ENCODE measurements at regions not wholly inside any gene's neighbourhood (a gene's known extent, or its start where the extent isn't known, plus 50 kb on each side); places are given as distances from the start of the nearest gene placed in this dataset.

DNA sequence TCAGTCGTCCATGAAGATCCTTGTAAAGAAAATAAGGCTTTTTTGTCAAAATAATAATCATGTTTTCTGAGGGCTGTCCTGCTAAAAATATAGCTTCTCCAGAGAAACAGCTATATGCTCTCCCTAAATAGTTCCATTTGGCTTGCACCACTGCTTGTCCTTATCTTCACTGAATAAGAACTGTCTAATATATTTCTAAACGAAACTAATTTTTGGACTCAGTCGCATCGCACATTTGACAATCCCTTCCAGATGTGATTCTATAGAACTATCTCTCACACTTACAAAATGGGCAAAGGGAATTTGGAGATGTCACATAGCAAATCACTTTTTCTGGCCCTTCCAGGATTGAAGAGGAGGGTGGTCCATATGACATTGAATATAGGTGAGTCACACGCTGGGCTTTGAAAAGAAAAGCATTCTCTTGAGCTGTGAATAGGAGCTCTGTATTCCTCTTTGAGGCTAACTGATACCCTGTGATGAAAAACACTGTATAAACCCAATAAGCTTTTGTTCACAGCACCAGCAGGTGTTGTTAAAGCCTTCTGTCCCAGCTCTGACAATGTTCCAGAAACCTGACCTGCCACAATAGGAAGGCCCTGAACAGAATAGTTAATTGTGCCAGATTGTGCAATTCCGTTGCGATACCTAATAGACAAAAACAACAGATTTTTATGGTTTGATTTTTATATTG, 1144.2 kb downstream of the ROBO2 start:
- H3K36me3 ChIP-seq (ENCODE audit: control insufficient read depth, insufficient read depth, low read length), result no peaks in the 10 kb centered on the region
- H3K27me3 ChIP-seq (ENCODE audit: control insufficient read depth, insufficient read depth, low read length, poor library complexity, severe bottlenecking), result no peaks in the 10 kb centered on the region
- H3K9me3 ChIP-seq (ENCODE audit: control insufficient read depth, low read length), result no peaks in the 10 kb centered on the region
- WGBS, 2 experiments, result 82 to 84% methylated on average over 5 to 6 of the region's 7 CpGs
- H3K27ac ChIP-seq (ENCODE audit: insufficient read depth, low read depth, low read length, poor library complexity, severe bottlenecking), result no peak overlapping the region
- H3K4me1 ChIP-seq (ENCODE audit: control insufficient read depth, insufficient read depth, low read length), result peaks cover 8% of the 10 kb centered on the region
- H3K4me3 ChIP-seq (ENCODE audit: insufficient read depth, low read depth, low read length), result no peak overlapping the region

DNA sequence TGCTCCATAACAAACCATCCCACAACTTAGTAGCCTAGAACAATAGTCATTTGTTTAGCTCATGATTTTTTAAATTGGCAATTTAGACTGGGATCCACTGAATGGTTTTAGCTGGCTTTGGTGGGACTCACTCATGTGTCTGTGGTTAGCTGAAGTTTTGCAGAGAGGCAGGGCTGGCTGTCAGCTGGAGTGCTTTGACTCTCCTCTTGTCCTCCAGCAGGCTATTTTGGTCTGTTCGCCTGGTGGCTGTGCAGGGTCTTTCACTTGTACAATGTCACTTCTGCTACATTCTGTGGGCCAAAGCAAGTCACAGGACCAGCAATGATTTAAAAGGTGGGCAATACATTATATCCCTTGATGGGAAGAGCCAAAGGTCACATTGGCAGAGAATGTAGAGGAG, 1146.5 kb downstream of the ROBO2 start:
- peaks cover 8% of the 10 kb centered on the region for H3K4me1 ChIP-seq (ENCODE audit: control insufficient read depth, insufficient read depth, low read length)
- H3K9me3 ChIP-seq (ENCODE audit: control insufficient read depth, low read length), result no peaks in the 10 kb centered on the region
- no peaks in the 10 kb centered on the region for H3K27me3 ChIP-seq (ENCODE audit: control insufficient read depth, insufficient read depth, low read length, poor library complexity, severe bottlenecking)
- WGBS, 2 experiments, result 48 to 69% methylated on average over 1 of the region's 1 CpG
- H3K27ac ChIP-seq (ENCODE audit: insufficient read depth, low read depth, low read length, poor library complexity, severe bottlenecking), result no peak overlapping the region
- H3K36me3 ChIP-seq (ENCODE audit: control insufficient read depth, insufficient read depth, low read length), result no peaks in the 10 kb centered on the region
- no peak overlapping the region for H3K4me3 ChIP-seq (ENCODE audit: insufficient read depth, low read depth, low read length)

DNA sequence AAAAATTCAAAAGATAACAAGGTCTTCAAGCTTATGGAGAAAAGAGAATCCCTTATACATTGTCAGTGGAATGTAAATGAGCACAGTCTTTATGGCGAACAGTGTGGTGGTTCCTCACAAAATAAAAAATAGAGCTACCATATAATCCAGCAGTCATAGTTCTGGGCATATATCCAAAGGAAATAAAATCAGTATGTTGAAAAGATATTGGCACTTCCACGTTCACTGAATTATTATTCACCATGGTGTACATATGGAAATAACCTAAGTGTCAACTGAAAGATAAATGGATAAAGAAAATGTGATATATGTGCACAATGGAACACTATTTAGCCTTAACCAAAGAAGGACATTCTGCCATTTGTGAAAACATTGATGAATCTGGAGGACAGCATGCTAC, 1161.2 kb downstream of the ROBO2 start:
- no peaks in the 10 kb centered on the region for H3K36me3 ChIP-seq (ENCODE audit: control insufficient read depth, insufficient read depth, low read length)
- no peaks in the 10 kb centered on the region for H3K4me1 ChIP-seq (ENCODE audit: control insufficient read depth, insufficient read depth, low read length)
- H3K9me3 ChIP-seq (ENCODE audit: control insufficient read depth, low read length), result no peaks in the 10 kb centered on the region
- H3K27ac ChIP-seq (ENCODE audit: insufficient read depth, low read depth, low read length, poor library complexity, severe bottlenecking), result no peak overlapping the region
- H3K4me3 ChIP-seq (ENCODE audit: insufficient read depth, low read depth, low read length), result no peak overlapping the region
- WGBS, 2 experiments, result 96 to 100% methylated on average over 1 to 2 of the region's 2 CpGs
- H3K27me3 ChIP-seq (ENCODE audit: control insufficient read depth, insufficient read depth, low read length, poor library complexity, severe bottlenecking), result no peaks in the 10 kb centered on the region

DNA sequence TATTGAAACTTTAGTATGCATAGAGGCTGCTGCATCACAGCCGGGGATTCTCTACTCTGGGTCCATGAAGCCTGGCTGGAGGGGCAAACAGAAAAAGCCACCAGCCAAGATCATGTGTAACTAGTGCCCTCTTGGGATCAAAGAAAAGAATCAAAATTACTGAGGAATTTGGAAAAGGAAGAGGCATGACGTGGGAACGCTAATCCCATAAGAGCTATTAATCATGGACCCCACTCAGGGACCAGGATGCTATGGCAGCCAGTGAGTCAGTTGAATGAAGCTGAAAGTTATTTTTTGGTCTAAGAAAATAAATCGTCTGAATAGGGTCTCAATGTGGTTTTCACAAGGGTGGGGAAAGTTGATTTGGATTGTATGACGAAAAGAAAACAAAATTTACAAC, 1165.1 kb downstream of the ROBO2 start:
- 66 to 75% methylated on average over 3 to 5 of the region's 5 CpGs for WGBS, 2 experiments
- no peaks in the 10 kb centered on the region for H3K27me3 ChIP-seq (ENCODE audit: control insufficient read depth, insufficient read depth, low read length, poor library complexity, severe bottlenecking)
- no peaks in the 10 kb centered on the region for H3K9me3 ChIP-seq (ENCODE audit: control insufficient read depth, low read length)
- no peaks in the 10 kb centered on the region for H3K4me1 ChIP-seq (ENCODE audit: control insufficient read depth, insufficient read depth, low read length)
- H3K4me3 ChIP-seq (ENCODE audit: insufficient read depth, low read depth, low read length), result no peak overlapping the region
- H3K27ac ChIP-seq (ENCODE audit: insufficient read depth, low read depth, low read length, poor library complexity, severe bottlenecking), result no peak overlapping the region
- no peaks in the 10 kb centered on the region for H3K36me3 ChIP-seq (ENCODE audit: control insufficient read depth, insufficient read depth, low read length)

DNA sequence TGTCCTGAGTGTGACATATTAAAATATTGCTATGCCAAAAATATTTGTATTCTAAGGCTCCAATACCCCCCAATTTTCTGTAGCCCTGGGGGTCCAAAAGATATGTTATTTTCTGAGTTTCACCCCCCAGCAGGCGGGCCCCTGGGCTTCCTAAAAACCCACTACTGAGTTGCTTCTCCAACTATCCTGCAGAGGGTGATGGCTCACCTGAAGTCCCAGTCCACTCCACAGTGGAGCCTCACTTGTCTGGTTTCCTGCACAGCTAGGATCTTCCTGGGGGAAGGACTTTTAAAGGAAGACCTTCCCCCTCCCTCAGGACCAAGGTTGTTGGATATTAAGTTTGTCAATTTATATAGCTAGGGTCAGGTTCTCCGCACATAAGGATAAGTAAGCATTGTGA, 1181.4 kb downstream of the ROBO2 start:
- Histone ChIP-seq H3K4me3 (ENCODE audit: insufficient read depth, low read depth, low read length) (no peak overlapping the region), H3K27me3 (ENCODE audit: control insufficient read depth, insufficient read depth, low read length, poor library complexity, severe bottlenecking) (no peaks in the 10 kb centered on the region), H3K4me1 (ENCODE audit: control insufficient read depth, insufficient read depth, low read length) (no peaks in the 10 kb centered on the region), H3K36me3 (ENCODE audit: control insufficient read depth, insufficient read depth, low read length) (no peaks in the 10 kb centered on the region), H3K9me3 (ENCODE audit: control insufficient read depth, low read length) (no peaks in the 10 kb centered on the region), H3K27ac (ENCODE audit: insufficient read depth, low read depth, low read length, poor library complexity, severe bottlenecking) (no peak overlapping the region)
- WGBS, 2 experiments, result 89 to 95% methylated on average over 2 of the region's 2 CpGs

DNA sequence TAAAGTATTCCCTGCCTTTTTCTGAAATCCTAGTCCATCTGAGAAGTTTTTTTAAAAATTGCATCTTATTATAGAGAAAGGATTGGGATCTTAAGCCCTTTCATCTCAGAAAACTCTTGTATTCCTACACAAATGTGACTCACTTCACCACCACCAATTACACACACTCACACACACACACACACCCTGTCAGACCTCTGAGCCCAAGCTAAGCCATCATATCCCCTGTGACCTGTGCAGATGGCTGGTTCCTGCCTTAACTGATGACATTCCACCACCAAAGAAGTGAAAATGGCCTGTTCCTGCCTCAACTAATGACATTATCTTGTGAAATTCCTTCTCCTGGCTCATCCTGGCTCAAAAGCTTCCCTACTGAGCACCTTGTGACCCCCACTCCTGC, 1181.9 kb downstream of the ROBO2 start:
- Histone ChIP-seq H3K4me3 (ENCODE audit: insufficient read depth, low read depth, low read length) (no peak overlapping the region), H3K27ac (ENCODE audit: insufficient read depth, low read depth, low read length, poor library complexity, severe bottlenecking) (no peak overlapping the region), H3K27me3 (ENCODE audit: control insufficient read depth, insufficient read depth, low read length, poor library complexity, severe bottlenecking) (no peaks in the 10 kb centered on the region), H3K9me3 (ENCODE audit: control insufficient read depth, low read length) (no peaks in the 10 kb centered on the region), H3K36me3 (ENCODE audit: control insufficient read depth, insufficient read depth, low read length) (no peaks in the 10 kb centered on the region), H3K4me1 (ENCODE audit: control insufficient read depth, insufficient read depth, low read length) (no peaks in the 10 kb centered on the region)

DNA sequence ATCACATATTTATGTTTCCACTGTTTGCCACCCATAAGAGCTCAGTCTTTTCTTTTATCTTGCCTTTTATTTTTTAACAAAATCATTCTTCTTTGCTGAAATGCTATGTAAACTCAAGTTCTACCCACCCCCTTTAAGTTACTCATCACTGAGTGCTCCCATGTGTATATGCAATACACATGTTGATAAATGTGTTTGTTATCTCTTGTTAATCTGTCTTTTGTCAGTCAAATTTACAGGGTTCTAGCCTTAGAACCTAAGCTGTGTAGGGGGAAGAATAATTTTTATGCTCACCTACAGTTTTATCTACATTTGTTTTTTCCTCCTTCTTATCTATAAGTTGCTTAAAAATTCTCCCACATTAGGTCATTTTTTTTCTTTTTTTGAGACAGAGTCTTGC, 1195.9 kb downstream of the ROBO2 start:
- no peaks in the 10 kb centered on the region for H3K9me3 ChIP-seq (ENCODE audit: control insufficient read depth, low read length)

DNA sequence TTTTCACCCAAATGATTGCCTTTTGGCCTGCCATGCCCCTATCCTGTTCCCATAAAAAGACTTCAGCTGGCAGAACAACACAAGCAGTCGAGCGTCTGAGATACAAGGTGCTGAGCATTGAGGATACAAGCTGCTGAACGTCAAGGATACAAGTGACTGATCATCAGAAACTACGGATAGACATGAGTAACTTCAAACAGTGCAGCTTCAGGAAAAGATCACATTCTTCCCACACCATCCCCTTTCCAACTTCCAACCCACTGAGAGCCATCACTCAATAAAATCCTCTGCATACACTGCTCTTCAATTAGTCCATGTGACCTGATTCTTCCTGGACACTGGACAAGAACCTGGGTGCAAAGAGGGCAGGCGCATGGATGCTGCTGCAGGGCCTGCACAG, 1198.9 kb downstream of the ROBO2 start:
- WGBS, 2 experiments, result 92 to 96% methylated on average over 5 of the region's 5 CpGs
- Histone ChIP-seq H3K27me3 (ENCODE audit: control insufficient read depth, insufficient read depth, low read length, poor library complexity, severe bottlenecking) (no peaks in the 10 kb centered on the region), H3K9me3 (ENCODE audit: control insufficient read depth, low read length) (no peaks in the 10 kb centered on the region), H3K27ac (ENCODE audit: insufficient read depth, low read depth, low read length, poor library complexity, severe bottlenecking) (no peak overlapping the region), H3K4me1 (ENCODE audit: control insufficient read depth, insufficient read depth, low read length) (no peaks in the 10 kb centered on the region), H3K4me3 (ENCODE audit: insufficient read depth, low read depth, low read length) (no peak overlapping the region), H3K36me3 (ENCODE audit: control insufficient read depth, insufficient read depth, low read length) (no peaks in the 10 kb centered on the region)

More for the DNA sequence above, 1195.9 kb downstream of the ROBO2 start:
- H3K4me1 ChIP-seq (ENCODE audit: control insufficient read depth, insufficient read depth, low read length), result no peaks in the 10 kb centered on the region
- H3K27ac ChIP-seq (ENCODE audit: insufficient read depth, low read depth, low read length, poor library complexity, severe bottlenecking), result no peak overlapping the region
- H3K36me3 ChIP-seq (ENCODE audit: control insufficient read depth, insufficient read depth, low read length), result no peaks in the 10 kb centered on the region
- no peak overlapping the region for H3K4me3 ChIP-seq (ENCODE audit: insufficient read depth, low read depth, low read length)
- H3K27me3 ChIP-seq (ENCODE audit: control insufficient read depth, insufficient read depth, low read length, poor library complexity, severe bottlenecking), result no peaks in the 10 kb centered on the region

DNA sequence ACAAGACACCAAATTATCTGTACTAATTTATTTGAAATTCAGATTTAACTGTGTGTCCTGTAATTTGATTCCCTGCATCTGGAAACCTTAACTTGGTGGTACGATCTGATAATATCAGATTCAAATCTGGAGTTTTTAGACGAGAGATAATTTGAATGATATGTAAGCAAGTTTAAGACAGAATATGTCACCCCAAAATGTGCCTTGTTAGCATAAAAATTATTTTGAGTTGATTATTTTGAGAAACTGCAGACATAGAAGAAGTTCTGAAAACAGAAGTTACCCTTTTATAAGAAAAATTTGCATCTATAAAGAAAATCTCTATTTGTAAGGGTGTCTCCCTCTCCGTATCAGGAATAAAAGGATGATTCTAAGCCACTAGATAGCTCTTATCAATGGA, 1202.8 kb downstream of the ROBO2 start:
- Histone ChIP-seq H3K9me3 (ENCODE audit: control insufficient read depth, low read length) (no peaks in the 10 kb centered on the region), H3K4me1 (ENCODE audit: control insufficient read depth, insufficient read depth, low read length) (no peaks in the 10 kb centered on the region)
- 97% methylated on average over 3 of the region's 3 CpGs for WGBS, 2 experiments

DNA sequence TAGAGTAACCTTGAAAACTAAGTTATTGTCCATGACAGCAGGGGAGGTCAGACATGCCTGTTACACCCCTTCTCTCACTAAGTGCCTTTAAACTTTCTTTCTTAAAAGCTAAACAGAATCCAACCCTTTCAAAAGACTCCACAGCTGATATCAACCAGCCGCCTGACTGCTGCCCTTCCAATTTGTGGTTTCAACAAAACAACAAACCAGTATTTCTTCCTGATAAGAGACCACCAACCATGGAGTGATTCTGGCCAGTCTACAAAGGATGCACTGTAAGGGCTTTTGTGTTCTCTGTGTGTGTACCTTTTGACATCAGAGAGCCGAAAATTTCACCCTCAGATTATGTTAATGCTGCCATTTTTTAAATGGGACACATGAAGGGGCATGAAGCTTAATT, 1204.2 kb downstream of the ROBO2 start:
- no peak overlapping the region for H3K27ac ChIP-seq (ENCODE audit: insufficient read depth, low read depth, low read length, poor library complexity, severe bottlenecking)
- H3K9me3 ChIP-seq (ENCODE audit: control insufficient read depth, low read length), result no peaks in the 10 kb centered on the region
- H3K36me3 ChIP-seq (ENCODE audit: control insufficient read depth, insufficient read depth, low read length), result no peaks in the 10 kb centered on the region
- no peaks in the 10 kb centered on the region for H3K27me3 ChIP-seq (ENCODE audit: control insufficient read depth, insufficient read depth, low read length, poor library complexity, severe bottlenecking)
- WGBS, 2 experiments, result 88 to 94% methylated on average over 2 of the region's 2 CpGs
- H3K4me3 ChIP-seq (ENCODE audit: insufficient read depth, low read depth, low read length), result no peak overlapping the region
- no peaks in the 10 kb centered on the region for H3K4me1 ChIP-seq (ENCODE audit: control insufficient read depth, insufficient read depth, low read length)

More for the DNA sequence above, 1202.8 kb downstream of the ROBO2 start:
- Histone ChIP-seq H3K27me3 (ENCODE audit: control insufficient read depth, insufficient read depth, low read length, poor library complexity, severe bottlenecking) (no peaks in the 10 kb centered on the region), H3K36me3 (ENCODE audit: control insufficient read depth, insufficient read depth, low read length) (no peaks in the 10 kb centered on the region), H3K4me3 (ENCODE audit: insufficient read depth, low read depth, low read length) (no peak overlapping the region), H3K27ac (ENCODE audit: insufficient read depth, low read depth, low read length, poor library complexity, severe bottlenecking) (no peak overlapping the region)

DNA sequence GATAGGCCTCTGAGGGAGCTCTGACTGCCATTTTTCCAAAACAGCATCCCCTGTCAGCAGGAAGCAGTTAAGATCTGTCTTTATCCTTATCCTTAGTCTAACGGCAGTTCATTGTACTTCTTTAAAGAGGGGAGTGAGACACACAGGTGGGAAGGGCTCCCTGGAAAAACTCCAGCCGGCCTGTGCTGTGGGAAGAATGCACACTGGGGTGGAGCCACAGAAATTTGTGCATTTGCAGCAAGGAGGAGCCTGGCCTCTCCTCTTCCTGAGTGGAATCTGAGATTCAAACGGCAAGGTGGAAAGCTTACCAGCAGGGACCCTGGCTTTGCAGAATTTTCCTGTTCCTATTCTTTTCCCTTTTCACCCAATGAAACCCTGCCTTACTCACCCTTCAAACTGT, 1209.4 kb downstream of the ROBO2 start:
- no peaks in the 10 kb centered on the region for H3K27me3 ChIP-seq (ENCODE audit: control insufficient read depth, insufficient read depth, low read length, poor library complexity, severe bottlenecking)
- no peak overlapping the region for H3K4me3 ChIP-seq (ENCODE audit: insufficient read depth, low read depth, low read length)
- no peaks in the 10 kb centered on the region for H3K9me3 ChIP-seq (ENCODE audit: control insufficient read depth, low read length)
- no peak overlapping the region for H3K27ac ChIP-seq (ENCODE audit: insufficient read depth, low read depth, low read length, poor library complexity, severe bottlenecking)
- 53 to 54% methylated on average over 3 of the region's 3 CpGs for WGBS, 2 experiments
- H3K36me3 ChIP-seq (ENCODE audit: control insufficient read depth, insufficient read depth, low read length), result no peaks in the 10 kb centered on the region
- no peaks in the 10 kb centered on the region for H3K4me1 ChIP-seq (ENCODE audit: control insufficient read depth, insufficient read depth, low read length)

Data from ectodermal cell (in vitro differentiated cells).